Erythroblast (primary cell): ENCODE measurements at regions not wholly inside any gene's neighbourhood (a gene's known extent, or its start where the extent isn't known, plus 50 kb on each side); places are given as distances from the start of the nearest gene placed in this dataset.

Experiments
- DNase-seq, 2 experiments: peaks; one replicate each; lab custom pipeline; 2025; lab: John Stamatoyannopoulos, UW
- GATA1 ChIP-seq: IDR thresholded peaks from 2 replicates; pipeline ENCODE4 v1.6.1; 2011; ENCODE audit warnings: low read depth, mild to moderate bottlenecking, control low read depth, low read length, moderate library complexity
- POLR2A ChIP-seq: IDR thresholded peaks from 2 replicates; pipeline ENCODE4 v1.6.1; 2011; ENCODE audit warnings: mild to moderate bottlenecking, low read length

DNA sequence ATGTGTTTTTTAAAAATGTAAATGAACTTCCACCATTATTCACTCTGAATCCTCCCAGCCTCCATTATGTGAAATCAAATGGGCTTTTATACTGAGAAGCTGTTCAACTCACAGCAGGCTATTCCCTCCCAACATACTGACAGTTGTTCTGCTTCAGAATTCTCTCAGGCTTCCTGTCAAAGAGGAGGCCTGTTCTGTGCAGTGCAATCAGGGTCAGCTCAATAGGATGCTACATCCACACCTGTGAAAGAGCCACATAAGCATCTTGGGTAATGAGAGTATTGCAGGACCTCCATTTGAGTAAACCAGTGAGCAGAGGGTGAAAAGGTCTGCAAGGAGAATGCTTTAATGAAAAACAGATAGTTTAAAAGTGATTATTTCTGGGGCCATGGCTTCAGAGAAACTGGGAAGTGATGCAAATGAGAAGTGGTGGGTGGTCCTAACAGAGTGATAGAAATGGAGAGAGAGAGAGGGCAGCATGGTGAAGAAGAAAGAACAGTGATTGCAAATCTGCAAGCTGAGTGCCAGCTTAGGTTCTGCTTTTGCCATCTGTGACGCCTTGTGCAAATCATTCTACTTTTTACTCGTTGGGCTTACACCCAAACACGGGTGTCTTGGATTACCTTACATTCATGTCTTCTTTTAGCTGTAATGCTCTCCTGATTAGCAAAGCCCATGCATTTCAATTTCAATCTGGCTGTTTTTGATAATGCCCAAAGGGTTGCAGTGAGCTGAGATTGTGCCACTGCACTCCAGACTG, 202.5 kb upstream of the NMUR2 start:
- no peak for DNase-seq
- TF ChIP-seq GATA1 (no peak), POLR2A (no peak)

DNA sequence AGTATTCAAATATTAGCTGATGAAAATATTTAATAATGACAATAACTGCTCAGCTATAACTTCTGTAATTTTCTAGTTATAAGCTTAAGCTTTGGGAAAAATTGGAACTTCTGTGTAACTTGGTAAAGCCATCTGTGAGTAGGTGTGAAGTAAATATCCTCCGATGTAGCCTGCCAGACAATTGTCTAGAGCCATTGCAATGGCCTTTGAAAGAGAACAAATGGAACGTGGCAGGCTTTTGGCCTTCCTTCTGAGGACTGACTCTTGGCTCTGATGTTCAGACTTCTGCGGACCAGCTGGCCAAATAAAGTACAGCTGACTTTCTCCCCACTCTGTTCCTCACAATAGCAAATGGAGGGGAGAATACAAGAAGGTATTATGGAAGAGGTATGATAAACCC, 203.4 kb upstream of the NMUR2 start:
- DNase-seq = no peak
- TF ChIP-seq GATA1 = no peak
- no peak for TF ChIP-seq POLR2A

DNA sequence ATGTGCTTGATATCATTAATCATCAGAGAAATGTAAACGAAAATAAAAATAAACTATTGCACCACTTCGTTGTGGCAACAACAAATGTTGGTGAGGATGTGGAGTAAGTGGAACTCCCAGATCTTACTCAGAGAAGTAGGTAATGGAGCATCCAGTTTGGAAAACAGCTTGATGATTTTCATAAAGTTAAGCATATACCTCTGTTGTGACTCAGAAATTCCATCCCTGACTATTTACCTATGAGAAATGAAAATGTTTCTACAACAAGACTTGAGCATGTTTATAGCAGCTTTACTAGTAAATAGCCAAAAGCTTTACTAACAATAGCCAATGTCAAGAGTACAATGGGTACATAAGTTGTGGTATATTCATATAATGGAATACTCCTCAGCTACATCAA, 214.7 kb upstream of the NMUR2 start:
- no peak for TF ChIP-seq POLR2A
- no peak for TF ChIP-seq GATA1
- DNase-seq = no peak

DNA sequence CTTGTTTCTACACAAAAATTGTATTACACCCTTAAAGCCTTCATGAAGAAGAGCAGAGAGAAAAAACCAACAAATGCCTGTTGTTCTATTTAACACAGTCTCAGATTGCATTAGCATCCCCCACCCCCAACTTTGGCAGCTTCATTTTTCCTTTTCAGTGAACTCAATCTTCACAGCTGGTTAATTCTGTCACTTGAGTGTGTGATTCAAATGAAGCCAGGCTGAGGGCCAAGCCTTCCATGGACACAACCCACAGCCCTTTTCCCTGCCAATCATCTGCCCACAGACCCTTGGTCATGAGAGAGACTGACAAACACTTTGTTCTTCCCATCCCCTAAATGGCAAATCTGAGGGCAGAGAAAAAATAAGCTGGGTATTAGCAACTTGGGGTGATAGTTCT, 217.5 kb upstream of the NMUR2 start:
- no peak for TF ChIP-seq GATA1
- DNase-seq = no peak

DNA sequence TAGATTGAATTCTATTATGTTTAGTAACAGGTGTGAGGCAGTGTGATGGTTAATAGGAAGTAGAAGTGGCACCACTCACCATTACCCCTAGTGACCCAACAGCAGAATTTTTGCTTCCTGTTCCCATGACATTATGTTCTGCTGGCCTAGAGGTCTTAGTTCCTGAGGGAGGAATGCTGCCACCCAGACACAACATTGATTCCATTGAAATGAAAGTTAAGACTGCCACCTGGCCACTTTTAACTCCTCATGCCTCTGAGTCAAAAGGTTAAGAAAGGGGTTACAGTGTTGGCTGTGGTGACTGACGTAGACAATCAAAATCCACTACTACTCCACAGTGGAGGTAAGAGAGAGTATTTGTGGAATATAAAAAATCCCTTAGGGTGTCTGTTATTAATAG, 218.9 kb upstream of the NMUR2 start:
- no peak for DNase-seq
- TF ChIP-seq GATA1 (no peak), POLR2A (no peak)

DNA sequence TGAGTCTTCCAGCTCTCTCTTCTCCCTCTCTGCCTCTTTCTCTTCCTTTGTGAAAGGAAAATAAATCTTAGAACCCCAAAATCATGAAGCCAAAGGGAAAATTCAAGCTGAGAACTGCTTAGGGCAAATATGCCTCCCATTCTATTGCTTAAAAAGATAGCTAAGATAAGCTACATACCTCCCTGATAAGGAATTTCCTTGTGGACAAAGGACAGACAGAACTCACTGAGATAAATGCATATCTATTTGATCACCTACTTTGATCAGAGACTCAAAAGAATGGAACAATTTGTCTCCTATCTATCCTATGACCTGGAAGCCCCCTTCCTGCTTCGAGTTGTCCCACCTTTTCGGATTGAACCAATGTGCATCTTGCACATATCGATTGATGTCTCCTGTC, 220.6 kb upstream of the NMUR2 start:
- TF ChIP-seq GATA1 (no peak), POLR2A (no peak)
- DNase-seq = no peak

DNA sequence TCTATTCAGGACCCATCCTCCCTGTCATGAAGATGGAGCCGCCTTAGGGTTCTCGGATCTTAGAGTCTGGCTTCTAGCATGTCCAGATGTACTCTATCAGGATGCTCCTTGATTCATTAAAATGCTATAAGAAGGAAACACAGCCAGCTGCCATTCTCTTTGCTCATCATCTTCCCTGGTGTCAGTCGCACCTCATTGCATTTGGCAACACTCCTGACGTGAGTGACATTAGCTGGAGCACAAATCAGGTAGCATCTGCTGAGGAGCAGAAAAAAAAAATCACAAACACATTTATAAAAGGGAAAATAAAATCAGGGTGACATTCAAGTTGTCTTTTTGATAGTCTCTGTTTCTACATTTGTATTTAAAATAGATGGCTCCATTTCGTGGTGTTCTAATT, 226.1 kb upstream of the NMUR2 start:
- DNase-seq = no peak
- TF ChIP-seq POLR2A (no peak), GATA1 (no peak)

DNA sequence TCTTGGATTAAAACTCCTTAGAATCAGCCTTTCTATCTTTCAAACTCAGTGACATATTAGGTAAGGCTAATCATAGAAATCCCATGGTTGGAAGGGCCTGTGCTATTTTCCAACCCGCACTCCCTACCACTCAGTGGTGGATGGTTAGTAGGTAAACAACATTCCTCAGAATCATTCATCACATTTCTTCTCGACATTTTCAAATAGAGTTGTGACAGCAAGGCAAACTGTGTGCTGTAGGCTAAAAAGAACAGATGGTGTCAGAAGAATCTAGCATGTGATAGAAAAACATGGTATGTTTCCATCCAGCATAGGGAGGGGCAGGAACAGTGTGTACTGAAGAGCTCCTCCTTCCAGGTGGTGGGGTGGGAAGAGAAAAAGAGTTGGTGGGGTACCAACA, 227.3 kb upstream of the NMUR2 start:
- no peak for DNase-seq
- TF ChIP-seq GATA1 (no peak), POLR2A (no peak)

DNA sequence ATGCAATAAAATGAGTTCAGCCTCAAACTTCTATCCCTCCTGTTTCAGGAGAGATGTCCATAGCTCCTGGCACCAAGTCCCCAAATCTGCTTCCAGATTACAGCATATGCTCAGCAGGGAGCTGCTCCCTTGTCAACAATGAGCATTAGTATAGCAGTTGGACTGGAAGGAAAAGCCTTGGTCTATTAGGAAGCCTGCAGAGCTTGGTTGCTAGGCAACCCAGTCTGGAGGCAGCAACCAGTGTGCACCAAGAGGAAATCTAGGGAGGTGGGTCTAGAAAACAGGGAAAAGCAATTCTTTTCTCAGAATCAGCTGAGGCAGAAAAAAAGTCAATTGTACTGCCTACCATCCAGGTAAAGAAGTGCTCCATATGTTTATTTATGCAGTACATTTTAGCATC, 229.5 kb upstream of the NMUR2 start:
- DNase-seq = no peak
- TF ChIP-seq POLR2A (no peak), GATA1 (no peak)

DNA sequence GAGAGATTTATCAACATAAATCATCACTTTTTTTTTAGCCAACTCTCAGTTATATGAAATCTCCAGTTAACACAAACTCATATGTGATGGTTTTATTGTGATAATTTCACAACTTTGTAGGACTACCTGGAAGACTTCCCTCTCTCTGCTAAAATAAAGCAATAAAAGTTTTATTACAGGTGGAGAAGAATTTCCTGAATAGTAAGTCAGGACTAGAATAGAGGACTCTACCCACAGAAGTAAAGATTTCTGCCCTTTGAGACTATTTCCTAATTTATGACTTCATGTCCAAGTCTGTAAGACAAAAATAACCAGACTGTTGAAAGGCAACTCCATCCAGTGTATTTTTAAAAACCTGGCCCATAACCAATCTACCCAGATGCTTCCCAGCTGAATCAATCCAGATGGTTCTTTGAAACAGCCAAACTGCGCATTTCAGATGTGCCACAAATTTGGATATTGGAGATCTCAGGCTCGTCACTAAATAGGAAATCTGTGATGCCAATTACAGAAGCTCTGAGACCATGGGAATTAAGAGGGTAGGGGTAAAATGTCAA, 234.0 kb upstream of the NMUR2 start:
- TF ChIP-seq POLR2A (no peak), GATA1 (no peak)
- no peak for DNase-seq

DNA sequence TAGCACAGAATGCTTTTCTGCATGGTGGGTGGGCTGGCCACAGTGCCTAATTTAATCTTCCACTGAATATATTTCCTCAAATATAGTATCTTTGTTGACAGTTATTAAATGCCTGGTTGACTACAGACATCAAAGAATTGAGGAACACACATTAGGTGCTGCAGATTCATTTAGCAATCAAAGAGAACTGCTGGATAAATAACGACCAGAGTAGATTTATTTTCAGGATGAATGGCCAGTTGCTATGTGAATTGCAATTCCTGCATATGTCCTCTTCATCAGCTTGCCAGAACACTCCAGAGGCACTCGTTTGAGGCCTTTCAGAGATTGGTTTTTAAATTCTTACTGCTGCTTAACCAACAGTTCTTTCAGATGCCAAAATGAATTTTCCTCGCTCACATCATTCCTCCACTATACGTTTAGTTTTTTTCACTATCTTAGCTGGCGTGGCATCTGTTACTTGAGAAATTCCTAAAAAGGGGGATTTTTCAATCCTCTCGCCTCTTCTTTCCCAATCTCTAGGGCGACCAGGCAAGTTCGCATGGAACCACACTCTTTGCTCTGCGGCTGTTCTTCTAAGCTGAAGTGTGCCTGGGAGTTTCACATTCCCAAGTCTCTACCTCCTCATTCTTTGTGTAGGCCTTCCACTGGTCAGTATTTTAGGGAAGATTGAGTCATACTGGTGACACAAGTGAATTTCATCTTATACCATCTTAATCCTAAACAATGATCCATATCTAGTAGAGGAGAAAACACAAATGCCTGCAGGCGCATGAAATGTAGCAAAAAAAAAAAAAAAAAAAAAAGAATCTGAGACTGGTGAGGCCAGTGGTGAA, 237.1 kb upstream of the NMUR2 start:
- no peak for TF ChIP-seq POLR2A
- no peak for TF ChIP-seq GATA1
- DNase-seq = no peak

DNA sequence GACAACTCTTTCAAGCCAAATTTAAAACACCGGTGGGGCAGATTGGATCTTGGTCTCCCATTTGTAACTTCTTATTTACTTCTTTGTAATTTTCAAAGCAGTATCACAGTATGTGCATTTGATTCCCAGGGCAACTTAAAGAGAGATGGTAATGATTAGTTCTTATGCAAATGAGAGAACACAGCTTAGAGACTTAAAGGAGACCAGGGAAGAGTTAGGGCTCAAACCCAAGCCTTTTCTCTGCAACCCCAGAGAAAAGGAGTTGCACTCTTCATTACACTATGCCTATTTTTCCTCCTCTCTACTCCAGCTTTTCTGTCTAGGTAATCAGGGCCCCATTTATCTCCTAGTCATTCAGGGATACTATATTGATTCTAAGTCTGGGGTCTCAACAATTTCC, 237.8 kb upstream of the NMUR2 start:
- TF ChIP-seq POLR2A (no peak), GATA1 (no peak)
- DNase-seq = no peak

DNA sequence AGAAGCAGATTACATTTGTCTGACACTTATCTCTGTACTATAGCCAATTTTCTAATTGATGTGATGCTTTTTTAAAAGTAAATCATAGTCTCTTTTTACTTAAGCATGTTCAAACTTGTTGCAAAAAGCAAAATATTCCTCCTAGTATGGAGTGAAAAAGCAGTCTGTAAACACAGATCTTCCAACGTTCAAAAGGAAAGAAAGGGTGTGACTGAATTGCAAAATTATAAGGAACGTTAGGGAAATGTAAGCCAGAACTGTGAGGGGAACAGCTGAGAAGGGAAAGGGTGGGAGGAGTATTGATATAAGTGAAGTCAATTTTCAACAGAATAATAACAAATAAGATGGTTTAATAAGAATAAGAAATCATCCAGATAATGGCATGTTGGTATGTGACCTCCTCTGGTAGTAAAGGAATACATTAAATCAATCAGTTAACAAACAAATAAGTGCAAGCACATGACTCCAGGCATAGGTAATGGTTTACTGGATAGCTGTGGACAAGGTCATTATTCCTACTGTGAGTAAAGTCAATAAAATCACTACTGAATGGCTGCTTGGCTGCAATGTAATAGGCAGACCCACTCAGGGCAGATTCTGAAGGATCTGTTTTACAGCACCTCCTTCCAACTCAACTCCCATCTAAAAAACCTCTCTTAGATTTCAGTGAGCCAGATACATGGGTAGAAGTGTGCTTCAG, 239.1 kb upstream of the NMUR2 start:
- no peak for DNase-seq

DNA sequence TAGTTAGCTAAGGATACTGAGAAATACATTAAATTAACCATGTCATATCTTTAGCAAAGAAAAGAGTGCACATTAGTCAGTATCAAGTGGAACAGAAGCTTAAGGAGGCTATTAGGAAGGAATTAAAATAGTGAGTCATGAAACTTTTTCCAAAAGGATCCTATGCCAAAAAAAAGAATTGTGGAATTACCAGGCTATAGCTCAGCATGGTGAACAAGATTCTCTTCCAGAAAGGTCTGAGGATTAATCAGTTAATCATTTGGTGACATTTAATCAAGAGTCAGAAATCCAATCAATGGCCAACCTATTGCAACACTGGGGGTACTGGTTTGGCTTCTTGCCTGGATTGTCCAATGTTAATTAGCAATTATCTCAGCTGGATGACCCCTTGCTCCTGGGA, 244.5 kb upstream of the NMUR2 start:
- TF ChIP-seq GATA1 = no peak
- no peak for TF ChIP-seq POLR2A
- no peak for DNase-seq

More for the DNA sequence above, 239.1 kb upstream of the NMUR2 start:
- TF ChIP-seq POLR2A (no peak), GATA1 (no peak)
